ENCODE measurements at regions not wholly inside any gene's neighbourhood (a gene's known extent, or its start where the extent isn't known, plus 50 kb on each side); places are given as distances from the start of the nearest gene placed in this dataset.

DNA sequence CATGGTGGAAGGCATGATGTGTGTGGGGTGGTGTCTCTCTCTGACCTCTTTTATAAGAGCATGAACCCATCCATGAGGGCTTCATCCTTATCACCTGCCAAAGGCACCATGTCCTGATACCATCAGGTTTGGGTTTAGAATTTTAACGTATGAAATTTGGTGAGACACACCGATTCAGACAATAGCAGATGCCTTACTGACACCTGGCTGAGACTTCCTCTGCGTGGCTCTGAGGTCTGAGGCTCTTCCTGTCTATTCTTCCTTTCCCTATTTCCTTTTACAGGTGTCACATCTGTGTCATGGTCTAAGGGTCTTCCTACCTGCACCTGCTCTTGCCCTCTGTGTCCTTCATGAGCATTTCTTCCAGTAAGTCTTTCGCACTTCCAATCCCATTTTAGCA, 320.7 kb upstream of the CLNK start:
- TF ChIP-seq POLR2A (IDR thresholded peaks at IDR 0.05) (no peak), POLR2AphosphoS5 (IDR thresholded peaks at IDR 0.05) (no peak), EP300 (IDR thresholded peaks at IDR 0.05) (no peak)
- TF ChIP-seq, protein P1, sequence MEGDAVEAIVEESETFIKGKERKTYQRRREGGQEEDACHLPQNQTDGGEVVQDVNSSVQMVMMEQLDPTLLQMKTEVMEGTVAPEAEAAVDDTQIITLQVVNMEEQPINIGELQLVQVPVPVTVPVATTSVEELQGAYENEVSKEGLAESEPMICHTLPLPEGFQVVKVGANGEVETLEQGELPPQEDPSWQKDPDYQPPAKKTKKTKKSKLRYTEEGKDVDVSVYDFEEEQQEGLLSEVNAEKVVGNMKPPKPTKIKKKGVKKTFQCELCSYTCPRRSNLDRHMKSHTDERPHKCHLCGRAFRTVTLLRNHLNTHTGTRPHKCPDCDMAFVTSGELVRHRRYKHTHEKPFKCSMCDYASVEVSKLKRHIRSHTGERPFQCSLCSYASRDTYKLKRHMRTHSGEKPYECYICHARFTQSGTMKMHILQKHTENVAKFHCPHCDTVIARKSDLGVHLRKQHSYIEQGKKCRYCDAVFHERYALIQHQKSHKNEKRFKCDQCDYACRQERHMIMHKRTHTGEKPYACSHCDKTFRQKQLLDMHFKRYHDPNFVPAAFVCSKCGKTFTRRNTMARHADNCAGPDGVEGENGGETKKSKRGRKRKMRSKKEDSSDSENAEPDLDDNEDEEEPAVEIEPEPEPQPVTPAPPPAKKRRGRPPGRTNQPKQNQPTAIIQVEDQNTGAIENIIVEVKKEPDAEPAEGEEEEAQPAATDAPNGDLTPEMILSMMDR (IDR thresholded peaks at IDR 0.05) = no peak

Measured in gastroesophageal sphincter (tissue), 3 donors.